GM18499 (cell line): ENCODE measurements at regions not wholly inside any gene's neighbourhood (a gene's known extent, or its start where the extent isn't known, plus 50 kb on each side); places are given as distances from the start of the nearest gene placed in this dataset.

ENCODE experiments used
- ATAC-seq: cut with Tn5 transposase; IDR thresholded peaks from one replicate; pipeline ENCODE4 v1.9.1; 2021; ENCODE audit warnings: moderate number of reproducible peaks; ENCODE audit not compliant: insufficient read depth, unreplicated experiment

GRCh38 chr11:86193297-86194095, 51.1 kb upstream of the EED start:
- peak; percentile 84 for ATAC-seq

GRCh38 chr11:86192519-86193257, 51.9 kb upstream of the EED start:
- no peak for ATAC-seq

GRCh38 chr11:86191874-86192273, 52.7 kb upstream of the EED start:
- ATAC-seq = no peak

- no peak for ATAC-seq
These were observed 57.5 kb upstream of the EED start for GRCh38 chr11:86187027-86187426.

- no peak for ATAC-seq
These were observed 58.2 kb upstream of the EED start for GRCh38 chr11:86186386-86186785.

GRCh38 chr11:86185381-86185750, 59.2 kb upstream of the EED start:
- ATAC-seq = no peak

- ATAC-seq = no peak
These were observed 59.7 kb upstream of the EED start for GRCh38 chr11:86184728-86185380.

- no peak for ATAC-seq
These were observed 60.9 kb upstream of the EED start for GRCh38 chr11:86183694-86184093.

GRCh38 chr11:86182976-86183584, 61.5 kb upstream of the EED start:
- peak; percentile 82 for ATAC-seq

GRCh38 chr11:86181379-86181778, 63.2 kb upstream of the EED start:
- ATAC-seq = no peak

GRCh38 chr11:86180851-86181250, 63.7 kb upstream of the EED start:
- no peak for ATAC-seq

- ATAC-seq = no peak
These were observed 64.1 kb upstream of the EED start for GRCh38 chr11:86180423-86180822.

GRCh38 chr11:86179646-86180064, 64.9 kb upstream of the EED start:
- ATAC-seq = no peak

- ATAC-seq = no peak
These were observed 67.3 kb upstream of the EED start for GRCh38 chr11:86177302-86177701.

- no peak for ATAC-seq
These were observed 68.2 kb upstream of the EED start for GRCh38 chr11:86176165-86176884.

GRCh38 chr11:86175626-86176025, 68.9 kb upstream of the EED start:
- no peak for ATAC-seq

- ATAC-seq = no peak
These were observed 69.4 kb upstream of the EED start for GRCh38 chr11:86175191-86175590.

GRCh38 chr11:86174101-86175046, 70.2 kb upstream of the EED start:
- ATAC-seq = no peak

GRCh38 chr11:86172894-86173293, 71.7 kb upstream of the EED start:
- no peak for ATAC-seq
